BLaER1 (cell line): ENCODE measurements at regions not wholly inside any gene's neighbourhood (a gene's known extent, or its start where the extent isn't known, plus 50 kb on each side); places are given as distances from the start of the nearest gene placed in this dataset.
"Not testable (repeated sequence)": the region's sequence is repeated elsewhere in the genome, so short reads cannot be mapped to it uniquely, and the experiment has no call there.

Experiments used
- H3K27ac ChIP-seq: shearing (Covaris generic); formaldehyde crosslinking; 2 replicates; pipeline ENCODE4 v1.8.1; 2022
- H3K27me3 ChIP-seq: shearing (Covaris generic); formaldehyde crosslinking; 2 replicates; pipeline ENCODE4 v1.8.1; 2022
- H3K36me3 ChIP-seq: shearing (Covaris generic); formaldehyde crosslinking; 2 replicates; pipeline ENCODE4 v1.8.1; 2022
- H3K4me1 ChIP-seq: shearing (Covaris generic); formaldehyde crosslinking; 2 replicates; pipeline ENCODE4 v1.8.1; 2022
- H3K4me2 ChIP-seq: shearing (Covaris generic); formaldehyde crosslinking; 2 replicates; pipeline ENCODE4 v1.8.1; 2022
- H3K4me3 ChIP-seq: shearing (Covaris generic); formaldehyde crosslinking; 2 replicates; pipeline ENCODE4 v1.8.1; 2022
- H3K9ac ChIP-seq: shearing (Covaris generic); formaldehyde crosslinking; 2 replicates; pipeline ENCODE4 v1.8.1; 2022
- H3K9me3 ChIP-seq: shearing (Covaris generic); formaldehyde crosslinking; 2 replicates; pipeline ENCODE4 v1.8.1; 2022
- H4K20me1 ChIP-seq: shearing (Covaris generic); formaldehyde crosslinking; 2 replicates; pipeline ENCODE4 v1.8.1; 2022
- Cebpa-rat ChIP-seq: shearing (Covaris generic); IDR thresholded peaks from 2 replicates; pipeline ENCODE4 v1.8.1; 2022

DNA sequence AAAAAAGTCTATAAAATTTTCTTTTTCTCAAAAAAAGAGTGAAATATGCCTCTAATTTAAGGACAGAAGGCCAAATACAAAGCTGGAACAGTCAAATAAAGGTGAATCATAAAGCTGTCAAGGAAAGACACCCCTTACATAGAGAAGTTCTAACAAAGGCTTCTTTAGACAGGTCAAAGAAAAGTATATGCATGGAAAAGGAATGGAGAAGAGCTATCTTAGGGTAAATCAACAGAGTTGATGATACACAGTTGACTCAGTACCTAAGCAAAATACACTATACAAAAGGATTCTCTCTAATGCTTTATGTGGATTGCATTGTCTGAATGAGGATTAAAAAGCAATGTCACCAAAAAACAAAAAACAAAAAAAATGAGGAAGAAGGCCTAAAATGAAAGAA is 214.8 kb downstream of the TXNL1 start:
- no peak overlapping the region for H3K4me2 ChIP-seq
- no peaks in the 10 kb centered on the region for H3K36me3 ChIP-seq
- H3K27ac ChIP-seq = no peak overlapping the region
- H3K27me3 ChIP-seq = no peaks in the 10 kb centered on the region
- H3K9me3 ChIP-seq = peaks cover 28% of the 10 kb centered on the region
- no peak for TF ChIP-seq Cebpa-rat
- H3K4me1 ChIP-seq = no peaks in the 10 kb centered on the region
- H3K9ac ChIP-seq = no peak overlapping the region
- no peak overlapping the region for H3K4me3 ChIP-seq
- no peaks in the 10 kb centered on the region for H4K20me1 ChIP-seq

- H3K4me3 ChIP-seq = no peak overlapping the region
- H3K27me3 ChIP-seq = no peaks in the 10 kb centered on the region
- no peak overlapping the region for H3K9ac ChIP-seq
- no peak overlapping the region for H3K27ac ChIP-seq
- no peak overlapping the region for H3K4me2 ChIP-seq
- no peaks in the 10 kb centered on the region for H3K4me1 ChIP-seq
- H3K36me3 ChIP-seq = no peaks in the 10 kb centered on the region
- no peak for TF ChIP-seq Cebpa-rat
- H3K9me3 ChIP-seq = peaks cover 10% of the 10 kb centered on the region; the same call in 1 of the 2 replicates
- H4K20me1 ChIP-seq = no peaks in the 10 kb centered on the region
Observed at GRCh38 chr18:56421647-56422046, 216.7 kb downstream of the TXNL1 start.

DNA sequence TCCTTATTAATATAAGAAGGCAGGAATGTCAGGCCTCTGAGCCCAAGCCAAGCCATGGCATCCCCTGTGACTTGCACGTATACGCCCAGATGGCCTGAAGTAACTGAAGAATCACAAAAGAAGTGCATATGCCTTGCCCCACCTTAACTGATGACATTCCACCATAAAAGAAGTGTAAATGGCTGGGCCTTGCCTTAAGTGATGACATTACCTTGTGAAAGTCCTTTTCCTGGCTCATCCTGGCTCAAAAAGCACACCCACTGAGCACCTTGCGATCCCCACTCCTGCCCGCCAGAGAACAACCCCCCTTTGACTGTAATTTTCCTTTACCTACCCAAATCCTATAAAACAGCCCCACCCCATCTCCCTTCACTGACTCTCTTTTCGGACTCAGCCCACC is 217.5 kb downstream of the TXNL1 start:
- H3K36me3 ChIP-seq, H3K9ac ChIP-seq, H3K27ac ChIP-seq, H4K20me1 ChIP-seq, H3K4me1 ChIP-seq, H3K4me2 ChIP-seq, H3K4me3 ChIP-seq, H3K9me3 ChIP-seq, H3K27me3 ChIP-seq: not testable (repeated sequence)

- H3K27me3 ChIP-seq = no peaks in the 10 kb centered on the region
- H3K36me3 ChIP-seq = no peaks in the 10 kb centered on the region
- no peak overlapping the region for H3K4me2 ChIP-seq
- H3K9me3 ChIP-seq = peaks cover 23% of the 10 kb centered on the region
- TF ChIP-seq Cebpa-rat = no peak
- no peak overlapping the region for H3K9ac ChIP-seq
- H4K20me1 ChIP-seq = no peaks in the 10 kb centered on the region
- H3K4me1 ChIP-seq = no peaks in the 10 kb centered on the region
- H3K27ac ChIP-seq = no peak overlapping the region
- no peak overlapping the region for H3K4me3 ChIP-seq
Observed at GRCh38 chr18:56414357-56414756, 224.0 kb downstream of the TXNL1 start.

DNA sequence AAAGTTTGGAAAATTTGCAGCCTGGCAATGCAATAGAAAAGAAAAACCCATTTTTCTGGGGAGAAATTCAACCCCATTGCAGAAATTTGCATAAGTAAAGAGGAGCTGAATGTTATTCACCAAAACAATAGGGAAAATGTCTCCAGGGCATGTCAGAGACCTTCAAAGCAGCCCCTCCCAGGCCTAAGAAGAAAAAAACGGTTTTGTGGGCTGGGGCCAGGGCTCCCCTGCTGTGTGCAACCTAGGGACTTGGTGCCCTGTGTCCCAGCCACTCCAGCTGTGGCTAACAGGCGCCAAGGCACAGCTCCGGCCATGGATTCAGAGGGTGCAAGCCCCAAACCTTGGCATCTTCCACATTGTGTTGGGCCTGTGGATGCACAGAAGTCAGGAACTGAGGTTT is 224.5 kb downstream of the TXNL1 start:
- no peak overlapping the region for H3K9ac ChIP-seq
- no peak overlapping the region for H3K4me2 ChIP-seq
- TF ChIP-seq Cebpa-rat = no peak
- H3K9me3 ChIP-seq = peaks cover 23% of the 10 kb centered on the region
- no peak overlapping the region for H3K27ac ChIP-seq
- H4K20me1 ChIP-seq = no peaks in the 10 kb centered on the region
- no peaks in the 10 kb centered on the region for H3K4me1 ChIP-seq
- no peaks in the 10 kb centered on the region for H3K36me3 ChIP-seq
- no peak overlapping the region for H3K4me3 ChIP-seq
- H3K27me3 ChIP-seq = no peaks in the 10 kb centered on the region

- H4K20me1 ChIP-seq = no peaks in the 10 kb centered on the region
- no peaks in the 10 kb centered on the region for H3K4me1 ChIP-seq
- no peaks in the 10 kb centered on the region for H3K36me3 ChIP-seq
- no peaks in the 10 kb centered on the region for H3K27me3 ChIP-seq
- H3K27ac ChIP-seq = no peak overlapping the region
- TF ChIP-seq Cebpa-rat = no peak
- peaks cover 23% of the 10 kb centered on the region for H3K9me3 ChIP-seq
- H3K4me2 ChIP-seq = no peak overlapping the region
- H3K9ac ChIP-seq = no peak overlapping the region
- no peak overlapping the region for H3K4me3 ChIP-seq
Observed at GRCh38 chr18:56412951-56413350, 225.4 kb downstream of the TXNL1 start.

DNA sequence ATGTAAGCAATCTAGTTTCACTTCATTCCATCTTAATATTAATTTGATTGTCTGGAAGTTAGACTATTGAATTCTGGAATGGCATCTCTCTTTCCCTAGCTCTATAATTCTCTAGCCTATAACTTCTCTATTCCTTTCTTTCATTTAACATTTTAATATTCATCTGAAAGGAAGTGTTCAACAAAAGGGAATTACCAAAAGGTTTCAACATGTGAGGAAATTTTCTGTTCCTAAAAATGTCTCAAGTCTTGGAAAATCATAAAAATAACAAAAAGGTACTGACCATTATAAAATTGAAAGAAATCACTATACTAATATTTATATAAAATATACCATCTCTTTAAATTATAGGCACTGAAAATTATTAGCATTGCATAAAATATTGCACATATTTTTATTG is 228.7 kb downstream of the TXNL1 start:
- Histone ChIP-seq H4K20me1 (no peaks in the 10 kb centered on the region), H3K9me3 (peaks cover 17% of the 10 kb centered on the region), H3K36me3 (no peaks in the 10 kb centered on the region), H3K4me1 (no peaks in the 10 kb centered on the region), H3K4me3 (no peak overlapping the region), H3K4me2 (no peak overlapping the region), H3K27me3 (no peaks in the 10 kb centered on the region), H3K9ac (no peak overlapping the region), H3K27ac (no peak overlapping the region)
- TF ChIP-seq Cebpa-rat = no peak

GRCh38 chr18:56407646-56408180 is 230.7 kb downstream of the TXNL1 start:
- H3K9ac ChIP-seq = no peak overlapping the region
- TF ChIP-seq Cebpa-rat = no peak
- H3K27me3 ChIP-seq = no peaks in the 10 kb centered on the region
- H3K27ac ChIP-seq = no peak overlapping the region
- H3K36me3 ChIP-seq = no peaks in the 10 kb centered on the region
- no peaks in the 10 kb centered on the region for H4K20me1 ChIP-seq
- no peak overlapping the region for H3K4me3 ChIP-seq
- peaks cover 8% of the 10 kb centered on the region for H3K9me3 ChIP-seq
- H3K4me1 ChIP-seq = no peaks in the 10 kb centered on the region
- H3K4me2 ChIP-seq = no peak overlapping the region

GRCh38 chr18:56402872-56403516 is 235.4 kb downstream of the TXNL1 start:
- Histone ChIP-seq H3K4me1 (no peaks in the 10 kb centered on the region), H3K4me2 (no peak overlapping the region), H3K9me3 (peaks cover 8% of the 10 kb centered on the region), H3K27ac (no peak overlapping the region), H3K36me3 (no peaks in the 10 kb centered on the region), H3K9ac (no peak overlapping the region), H3K4me3 (no peak overlapping the region), H3K27me3 (no peaks in the 10 kb centered on the region), H4K20me1 (no peaks in the 10 kb centered on the region)
- TF ChIP-seq Cebpa-rat = no peak

GRCh38 chr18:56393870-56394269 is 244.5 kb downstream of the TXNL1 start:
- TF ChIP-seq Cebpa-rat = no peak
- Histone ChIP-seq H3K4me2 (no peak overlapping the region), H4K20me1 (no peaks in the 10 kb centered on the region), H3K4me1 (no peaks in the 10 kb centered on the region), H3K4me3 (no peak overlapping the region), H3K9me3 (no peaks in the 10 kb centered on the region), H3K36me3 (no peaks in the 10 kb centered on the region), H3K27me3 (no peaks in the 10 kb centered on the region), H3K9ac (no peak overlapping the region), H3K27ac (no peak overlapping the region)
